Heart left ventricle (tissue), 13 donors: ENCODE measurements at regions not wholly inside any gene's neighbourhood (a gene's known extent, or its start where the extent isn't known, plus 50 kb on each side); places are given as distances from the start of the nearest gene placed in this dataset.

Source experiments
- POLR2A ChIP-seq, 2 donors: fragments of 450-650 bp; IDR thresholded peaks; one replicate each; pipeline ENCODE4 v1.6.1; 2017; ENCODE audit warnings: antibody characterized with exemption in 2 of 2, mild to moderate bottlenecking in 2 of 2, moderate library complexity in 2 of 2
- TF ChIP-seq, protein P1 (sequence below), 12 donors: fragments of 200-600 bp; sonication (generic) in 4 of 12; IDR thresholded peaks; one replicate each; pipeline versions ENCODE4 v1.5.0 to v1.8.0; 2018 to 2022; ENCODE audit warnings: antibody characterized with exemption in 12 of 12, mild to moderate bottlenecking in 5 of 12
- donor health status: ischemic (EF 13 %, LVEDD 7.1; RV severe dilation, severe dysfunction).
- donor health status: DM: no; HTN: yes; CAD: no.
- donor health status: DM: no; HTN: no; CAD: no.
- donor health status: ischemic (EF 25% LVEDD 6.9; RV normal size, moderate dysfunction).
- donor health status: ischemic (EF 25% LVEDD 5.7; RV mildly dilated, moderate dysfunction).
- donor health status: ischemic (EF 35%, LVEDD 5.7; RV mildly dilated, moderate dysfunction).
- donor health status: nonischemic (EF 11% LVEDD 7.7; RV severe dilation, severe dysfunction).
- donor health status: DM: yes; HTN: yes; CAD: no.
- donor health status: PGD.
- donor health status: ischemic (EF 29% LVEDD 5.4; RV normal size, mild dysfunction).
- donor health status: nonischemic (EF 23%, LVEDD 6.1; RV moderate dilation, normal function).

DNA sequence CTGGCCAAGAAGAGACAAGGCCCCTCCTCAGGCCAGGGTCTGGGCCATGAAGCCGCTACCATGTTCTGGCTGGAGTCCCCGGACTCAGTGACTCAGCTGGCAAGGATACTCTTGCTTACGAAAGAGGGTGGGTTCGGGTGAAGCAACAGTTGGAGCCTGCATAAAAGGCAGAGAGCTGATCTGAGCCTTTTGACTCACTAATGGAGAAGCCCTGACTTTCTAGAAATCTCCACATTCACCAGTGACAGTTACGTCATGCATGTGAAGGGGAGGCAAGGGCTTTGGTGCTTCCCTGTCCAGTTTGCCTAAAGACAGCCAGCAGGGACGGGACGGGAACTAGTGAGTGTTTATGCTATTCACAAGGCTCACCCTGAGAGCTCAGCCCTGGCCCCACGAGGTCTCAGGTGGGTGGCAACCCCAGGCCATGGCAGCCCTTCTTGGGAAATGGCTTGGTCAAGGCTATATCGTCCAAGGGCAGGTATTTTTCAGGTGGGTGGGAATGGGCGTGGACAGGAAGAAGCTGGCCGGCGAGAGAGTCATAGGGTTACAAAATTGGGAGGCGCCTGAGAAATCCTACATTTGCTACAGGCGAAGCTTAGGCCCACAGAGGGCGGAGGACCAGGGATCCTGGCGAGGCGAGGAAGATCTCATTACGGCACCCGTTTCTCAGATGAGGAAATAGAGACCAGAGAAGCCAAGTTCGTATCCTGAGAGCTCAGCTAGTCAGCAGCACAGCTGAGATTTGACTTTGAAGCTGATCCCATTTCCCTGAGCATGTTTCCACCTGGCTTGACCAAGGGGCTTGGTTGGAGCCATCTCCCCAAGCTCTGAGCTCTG lies 314.6 kb downstream of the BCL11B start:
- TF ChIP-seq, protein P1, sequence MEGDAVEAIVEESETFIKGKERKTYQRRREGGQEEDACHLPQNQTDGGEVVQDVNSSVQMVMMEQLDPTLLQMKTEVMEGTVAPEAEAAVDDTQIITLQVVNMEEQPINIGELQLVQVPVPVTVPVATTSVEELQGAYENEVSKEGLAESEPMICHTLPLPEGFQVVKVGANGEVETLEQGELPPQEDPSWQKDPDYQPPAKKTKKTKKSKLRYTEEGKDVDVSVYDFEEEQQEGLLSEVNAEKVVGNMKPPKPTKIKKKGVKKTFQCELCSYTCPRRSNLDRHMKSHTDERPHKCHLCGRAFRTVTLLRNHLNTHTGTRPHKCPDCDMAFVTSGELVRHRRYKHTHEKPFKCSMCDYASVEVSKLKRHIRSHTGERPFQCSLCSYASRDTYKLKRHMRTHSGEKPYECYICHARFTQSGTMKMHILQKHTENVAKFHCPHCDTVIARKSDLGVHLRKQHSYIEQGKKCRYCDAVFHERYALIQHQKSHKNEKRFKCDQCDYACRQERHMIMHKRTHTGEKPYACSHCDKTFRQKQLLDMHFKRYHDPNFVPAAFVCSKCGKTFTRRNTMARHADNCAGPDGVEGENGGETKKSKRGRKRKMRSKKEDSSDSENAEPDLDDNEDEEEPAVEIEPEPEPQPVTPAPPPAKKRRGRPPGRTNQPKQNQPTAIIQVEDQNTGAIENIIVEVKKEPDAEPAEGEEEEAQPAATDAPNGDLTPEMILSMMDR (IDR thresholded peaks at IDR 0.05), result no peak
- TF ChIP-seq POLR2A (IDR thresholded peaks at IDR 0.05), result no peak
